Endodermal cell (in vitro differentiated cells): ENCODE measurements at regions not wholly inside any gene's neighbourhood (a gene's known extent, or its start where the extent isn't known, plus 50 kb on each side); places are given as distances from the start of the nearest gene placed in this dataset.
"Not testable (repeated sequence)": the region's sequence is repeated elsewhere in the genome, so short reads cannot be mapped to it uniquely, and the experiment has no call there.

ENCODE experiments used
- DNase-seq: peaks from one replicate; pipeline ENCODE4 v3.0.0-alpha.2; 2017
- H3K27ac ChIP-seq: 2 replicates; pipeline ENCODE4 v1.5.1; 2013; ENCODE audit warnings: mild to moderate bottlenecking, low read depth, low read length, moderate library complexity
- H3K27me3 ChIP-seq: 2 replicates; pipeline ENCODE4 v1.6.1; 2013; ENCODE audit warnings: mild to moderate bottlenecking, low read length, moderate library complexity; ENCODE audit not compliant: insufficient read depth, control insufficient read depth, poor library complexity, severe bottlenecking
- H3K36me3 ChIP-seq: 2 replicates; pipeline ENCODE4 v1.7.0; 2013; ENCODE audit warnings: mild to moderate bottlenecking, low read length, moderate library complexity; ENCODE audit not compliant: control insufficient read depth, insufficient read depth
- H3K4me1 ChIP-seq: one replicate; pipeline ENCODE4 v1.7.0; 2013; ENCODE audit warnings: low read length; ENCODE audit not compliant: control insufficient read depth, insufficient read depth
- H3K4me3 ChIP-seq: 2 replicates; pipeline ENCODE4 v1.5.1; 2013; ENCODE audit warnings: mild to moderate bottlenecking, low read length, moderate library complexity
- H3K9ac ChIP-seq: 2 replicates; pipeline ENCODE4 v1.6.1; 2013; ENCODE audit warnings: mild to moderate bottlenecking, low read length, moderate library complexity; ENCODE audit not compliant: poor library complexity, severe bottlenecking; ENCODE audit errors: extremely low read depth
- H3K9me3 ChIP-seq: 2 replicates; pipeline ENCODE4 v1.6.1; 2013; ENCODE audit warnings: mild to moderate bottlenecking, low read length, moderate library complexity; ENCODE audit not compliant: control insufficient read depth
- H3K27ac Mint-ChIP-seq: 2 replicates; pipeline ENCODE4 v1.8.0; 2020; ENCODE audit warnings: mixed read lengths
- H3K27me3 Mint-ChIP-seq: 2 replicates; pipeline ENCODE4 v1.8.0; 2021; ENCODE audit warnings: mild to moderate bottlenecking, mixed read lengths; ENCODE audit not compliant: insufficient read depth
- H3K36me3 Mint-ChIP-seq: 2 replicates; pipeline ENCODE4 v1.8.0; 2020; ENCODE audit warnings: low read depth, mixed read lengths
- H3K4me1 Mint-ChIP-seq: 2 replicates; pipeline ENCODE4 v1.8.0; 2020; ENCODE audit warnings: mixed read lengths
- H3K4me3 Mint-ChIP-seq: 2 replicates; pipeline ENCODE4 v1.8.0; 2020; ENCODE audit warnings: mild to moderate bottlenecking, moderate library complexity, mixed read lengths
- H3K9me3 Mint-ChIP-seq: 2 replicates; pipeline ENCODE4 v1.8.0; 2020; ENCODE audit warnings: mild to moderate bottlenecking, mixed read lengths
- WGBS, 2 experiments: methylation state at CpG; one replicate each; pipeline versions ENCODE4 v1.1.5 to v1.1.7; 2013; ENCODE audit warnings: missing lambda C conversion rate in 2 of 2, mixed read lengths in 1 of 2; ENCODE audit not compliant: insufficient coverage in 1 of 2, insufficient read length in 1 of 2; 5-methylcytosine and 5-hydroxymethylcytosine counted together
- TF ChIP-seq, protein P1 (sequence below): fragments of 200-600 bp; sonication (generic); conservative IDR thresholded peaks from 2 replicates; pipeline ENCODE4 v1.5.0; 2021; ENCODE audit warnings: antibody characterized with exemption, mild to moderate bottlenecking

DNA sequence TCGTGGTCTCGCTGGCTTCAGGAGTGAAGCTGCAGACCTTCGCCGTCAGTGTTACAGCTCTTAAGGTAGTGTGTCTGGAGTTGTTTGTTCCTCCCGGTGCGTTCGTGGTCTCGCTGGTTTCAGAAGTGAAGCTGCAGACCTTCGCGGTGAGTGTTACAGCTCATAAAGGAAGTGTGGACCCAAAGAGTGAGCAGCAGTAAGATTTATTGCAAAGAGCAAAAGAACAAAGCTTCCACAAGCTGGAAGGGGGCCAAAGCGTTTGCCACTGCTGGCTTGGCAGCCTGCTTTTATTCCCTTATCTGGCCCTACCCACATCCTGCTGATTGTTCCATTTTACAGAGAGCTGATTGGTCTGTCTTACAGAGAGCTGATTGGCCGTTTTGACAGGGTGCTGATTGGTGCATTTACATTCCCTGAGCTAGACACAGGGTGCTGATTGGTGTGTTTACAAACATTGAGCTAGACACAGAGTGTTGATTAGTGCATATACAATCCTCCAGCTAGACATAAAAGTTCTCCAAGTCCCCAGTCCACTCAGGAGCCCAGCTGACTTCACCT lies 1256.0 kb downstream of the STIM2 start:
- not testable (repeated sequence) for H3K27me3 ChIP-seq, H3K4me1 Mint-ChIP-seq, H3K27ac Mint-ChIP-seq, H3K9me3 ChIP-seq, H3K9ac ChIP-seq, H3K27ac ChIP-seq, DNase-seq, H3K36me3 Mint-ChIP-seq, H3K4me3 ChIP-seq, H3K27me3 Mint-ChIP-seq, H3K4me1 ChIP-seq, H3K36me3 ChIP-seq
- WGBS, 2 experiments = 95 to 96% methylated on average over 12 of the region's 12 CpGs
- Mint-ChIP-seq H3K9me3 (peaks cover 13% of the 10 kb centered on the region), H3K4me3 (peak overlapping the region; percentile 46)

DNA sequence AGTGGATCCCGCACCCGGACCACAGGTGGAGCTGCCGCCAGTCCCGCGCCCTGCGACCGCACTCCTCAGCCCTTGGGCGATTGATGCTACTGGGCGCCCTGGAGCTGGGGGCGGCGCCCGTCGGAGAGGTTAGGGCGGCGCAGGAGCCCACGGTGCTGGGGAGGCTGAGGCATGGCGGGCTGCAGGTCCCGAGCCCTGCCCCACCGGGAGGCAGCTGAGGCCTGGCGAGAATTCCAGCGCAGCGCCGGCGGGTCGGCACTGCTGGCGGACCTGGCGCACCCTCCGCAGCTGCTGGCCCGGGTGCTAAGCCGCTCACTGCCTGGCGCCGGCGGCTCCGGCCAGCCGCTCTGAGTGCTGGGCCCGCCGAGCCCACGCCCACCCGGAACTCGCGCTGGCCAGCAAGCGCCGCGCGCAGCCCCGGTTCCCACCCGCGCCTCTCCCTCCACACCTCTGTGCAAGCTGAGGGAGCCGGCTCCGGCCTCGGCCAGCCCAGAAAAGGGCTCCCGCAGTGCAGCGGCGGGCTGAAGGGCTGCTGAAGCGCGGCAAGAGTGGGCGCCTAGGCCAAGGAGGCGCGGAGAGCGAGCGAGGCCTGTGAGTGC lies 1256.5 kb downstream of the STIM2 start:
- no peak for DNase-seq
- Mint-ChIP-seq H3K27ac (no peak overlapping the region), H3K9me3 (peaks cover 13% of the 10 kb centered on the region), H3K27me3 (peaks cover 3% of the 10 kb centered on the region), H3K36me3 (no peaks in the 10 kb centered on the region), H3K4me1 (peaks cover 6% of the 10 kb centered on the region), H3K4me3 (peak overlapping the region; percentile 46)
- Histone ChIP-seq H3K4me3 (no peak overlapping the region), H3K27me3 (no peaks in the 10 kb centered on the region), H3K36me3 (no peaks in the 10 kb centered on the region), H3K4me1 (no peaks in the 10 kb centered on the region), H3K27ac (no peak overlapping the region), H3K9ac (no peak overlapping the region), H3K9me3 (no peaks in the 10 kb centered on the region)
- whole genome bisulfite sequencing, 2 experiments = 69 to 86% methylated on average over 22 to 61 of the region's 61 CpGs
- TF ChIP-seq, protein P1, sequence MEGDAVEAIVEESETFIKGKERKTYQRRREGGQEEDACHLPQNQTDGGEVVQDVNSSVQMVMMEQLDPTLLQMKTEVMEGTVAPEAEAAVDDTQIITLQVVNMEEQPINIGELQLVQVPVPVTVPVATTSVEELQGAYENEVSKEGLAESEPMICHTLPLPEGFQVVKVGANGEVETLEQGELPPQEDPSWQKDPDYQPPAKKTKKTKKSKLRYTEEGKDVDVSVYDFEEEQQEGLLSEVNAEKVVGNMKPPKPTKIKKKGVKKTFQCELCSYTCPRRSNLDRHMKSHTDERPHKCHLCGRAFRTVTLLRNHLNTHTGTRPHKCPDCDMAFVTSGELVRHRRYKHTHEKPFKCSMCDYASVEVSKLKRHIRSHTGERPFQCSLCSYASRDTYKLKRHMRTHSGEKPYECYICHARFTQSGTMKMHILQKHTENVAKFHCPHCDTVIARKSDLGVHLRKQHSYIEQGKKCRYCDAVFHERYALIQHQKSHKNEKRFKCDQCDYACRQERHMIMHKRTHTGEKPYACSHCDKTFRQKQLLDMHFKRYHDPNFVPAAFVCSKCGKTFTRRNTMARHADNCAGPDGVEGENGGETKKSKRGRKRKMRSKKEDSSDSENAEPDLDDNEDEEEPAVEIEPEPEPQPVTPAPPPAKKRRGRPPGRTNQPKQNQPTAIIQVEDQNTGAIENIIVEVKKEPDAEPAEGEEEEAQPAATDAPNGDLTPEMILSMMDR = no peak

DNA sequence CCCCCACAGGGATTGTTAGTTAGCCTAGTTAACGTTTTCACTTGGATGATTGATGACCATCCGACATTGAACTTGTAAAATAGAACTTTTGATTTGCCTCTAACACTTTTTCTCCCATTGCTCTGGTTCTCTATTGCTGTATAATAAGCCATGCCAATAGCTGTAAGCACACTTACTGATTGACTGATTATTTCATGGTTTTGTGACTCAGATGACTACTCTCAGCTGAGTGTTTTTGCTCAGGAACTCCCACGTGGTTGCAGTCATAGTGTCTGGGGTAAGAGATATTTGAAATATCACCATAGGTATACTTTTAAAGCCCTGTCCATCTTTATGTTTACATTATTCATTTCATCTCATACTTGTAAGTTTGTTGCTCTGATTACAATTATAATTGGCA lies 1285.5 kb downstream of the STIM2 start:
- TF ChIP-seq, protein P1 = no peak
- Mint-ChIP-seq H3K4me1 (no peaks in the 10 kb centered on the region), H3K36me3 (no peaks in the 10 kb centered on the region), H3K27ac (no peak overlapping the region), H3K27me3 (no peaks in the 10 kb centered on the region), H3K4me3 (no peak overlapping the region), H3K9me3 (no peaks in the 10 kb centered on the region)
- no peak overlapping the region for H3K9ac ChIP-seq
- H3K4me1 ChIP-seq = no peaks in the 10 kb centered on the region
- H3K27me3 ChIP-seq = no peaks in the 10 kb centered on the region
- WGBS, 2 experiments = 70 to 88% methylated on average over 2 to 3 of the region's 3 CpGs
- H3K4me3 ChIP-seq = no peak overlapping the region
- no peak for DNase-seq
- no peak overlapping the region for H3K27ac ChIP-seq
- no peaks in the 10 kb centered on the region for H3K9me3 ChIP-seq
- no peaks in the 10 kb centered on the region for H3K36me3 ChIP-seq
